Prostate gland (tissue), 2 donors: ENCODE measurements at regions not wholly inside any gene's neighbourhood (a gene's known extent, or its start where the extent isn't known, plus 50 kb on each side); places are given as distances from the start of the nearest gene placed in this dataset.

Experiments
- CTCF ChIP-seq, 4 experiments: fragments of 200-600 bp in 2 of 4; fragments of 450-650 bp in 2 of 4; sonication (generic) in 2 of 4; IDR thresholded peaks; 1 replicate in 3 of 4; 2 replicates in 1 of 4; pipeline ENCODE4 v1.5.1; 2016 to 2019; ENCODE audit warnings: antibody characterized with exemption in 4 of 4, mild to moderate bottlenecking in 2 of 4, moderate library complexity in 2 of 4
- POLR2A ChIP-seq: fragments of 450-650 bp; IDR thresholded peaks from one replicate; pipeline ENCODE4 v1.6.1; 2016; ENCODE audit warnings: antibody characterized with exemption, mild to moderate bottlenecking

DNA sequence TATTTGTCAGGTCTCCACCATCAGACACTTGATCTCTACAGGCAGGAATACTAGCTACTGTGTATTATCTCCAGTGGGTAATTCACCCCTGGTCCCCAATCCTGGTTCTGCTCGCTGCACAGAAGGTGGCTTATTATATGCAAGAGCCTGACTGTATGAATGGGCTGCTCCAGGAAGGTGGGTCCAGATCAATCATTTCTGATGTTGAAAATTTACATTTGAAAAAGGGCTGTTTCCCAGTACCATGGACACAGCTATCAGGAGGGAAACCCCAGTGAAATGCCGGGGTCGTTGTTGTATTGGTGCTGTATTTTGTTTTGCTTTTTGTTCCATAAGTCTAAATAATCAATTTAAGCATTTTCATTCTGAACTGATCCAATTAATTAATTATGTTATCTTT, 367.6 kb downstream of the RND3 start:
- TF ChIP-seq CTCF (IDR thresholded peaks at IDR 0.05) (no peak), POLR2A (no peak)
